HEK293T (cell line): ENCODE measurements at regions not wholly inside any gene's neighbourhood (a gene's known extent, or its start where the extent isn't known, plus 50 kb on each side); places are given as distances from the start of the nearest gene placed in this dataset.
A peak's percentile ranks its signal among the peaks of the same experiment; 100 is the strongest.

ENCODE experiments used
- CTCF ChIA-PET: fragments of 350-600 bp; formaldehyde crosslinking; extraction: SDS; loops from one replicate; lab custom pipeline; 2021; ENCODE audit warnings: antibody characterized with exemption, inconsistent platforms; lab: Yijun Ruan, JAX
- POLR2A ChIA-PET: fragments of 350-600 bp; formaldehyde crosslinking; extraction: SDS; loops from one replicate; lab custom pipeline; 2020; ENCODE audit warnings: antibody characterized with exemption, inconsistent platforms; lab: Yijun Ruan, JAX
- DNase-seq: peaks from one replicate; pipeline ENCODE4 v3.0.0; 2012; ENCODE audit warnings: mixed read lengths; ENCODE audit errors: extremely low spot score
- ARNT ChIP-seq: fragments of 450-650 bp; IDR thresholded peaks from 2 replicates; pipeline ENCODE4 v1.6.1; 2017; ENCODE audit warnings: mild to moderate bottlenecking
- BHLHE40 ChIP-seq: fragments of 450-650 bp; IDR thresholded peaks from 2 replicates; pipeline ENCODE4 v1.6.1; 2016; ENCODE audit warnings: mild to moderate bottlenecking, moderate library complexity, borderline replicate concordance
- CTBP1 ChIP-seq: fragments of 450-650 bp; IDR thresholded peaks from 2 replicates; pipeline ENCODE4 v1.6.1; 2016; ENCODE audit warnings: borderline replicate concordance
- ELF4 ChIP-seq: fragments of 450-650 bp; IDR thresholded peaks from 2 replicates; pipeline ENCODE4 v1.6.1; 2017; ENCODE audit warnings: antibody characterized with exemption
- FOXA1 ChIP-seq: fragments of 450-650 bp; IDR thresholded peaks from 2 replicates; pipeline ENCODE4 v1.6.1; 2016; ENCODE audit warnings: mild to moderate bottlenecking
- FOXK2 ChIP-seq: fragments of 450-650 bp; IDR thresholded peaks from 2 replicates; pipeline ENCODE4 v1.6.1; 2016; ENCODE audit warnings: mild to moderate bottlenecking
- FOXM1 ChIP-seq: fragments of 450-650 bp; IDR thresholded peaks from 2 replicates; pipeline ENCODE4 v1.6.1; 2017; ENCODE audit warnings: mild to moderate bottlenecking, borderline replicate concordance
- HDGF ChIP-seq: fragments of 450-650 bp; IDR thresholded peaks from 2 replicates; pipeline ENCODE4 v1.6.1; 2017; ENCODE audit warnings: antibody characterized with exemption, borderline replicate concordance
- L3MBTL2 ChIP-seq: fragments of 450-650 bp; conservative IDR thresholded peaks from 2 replicates; pipeline ENCODE4 v1.6.1; 2016; ENCODE audit warnings: mild to moderate bottlenecking
- LEF1 ChIP-seq: fragments of 450-650 bp; IDR thresholded peaks from 2 replicates; pipeline ENCODE4 v1.6.1; 2017; ENCODE audit warnings: mild to moderate bottlenecking, borderline replicate concordance
- NFRKB ChIP-seq: fragments of 450-650 bp; IDR thresholded peaks from 2 replicates; pipeline ENCODE4 v1.6.1; 2016; ENCODE audit warnings: mild to moderate bottlenecking, moderate library complexity
- SP1 ChIP-seq: fragments of 450-650 bp; IDR thresholded peaks from 2 replicates; pipeline ENCODE4 v1.6.1; 2017
- SUZ12 ChIP-seq: fragments of 450-650 bp; IDR thresholded peaks from 2 replicates; pipeline ENCODE4 v1.6.1; 2016; ENCODE audit warnings: mild to moderate bottlenecking
- TARDBP ChIP-seq: fragments of 450-650 bp; IDR thresholded peaks from 2 replicates; pipeline ENCODE4 v1.6.1; 2016
- ZNF384 ChIP-seq: fragments of 450-650 bp; IDR thresholded peaks from 2 replicates; pipeline ENCODE4 v1.6.1; 2016
- TF ChIP-seq, protein P1 (sequence below): fragments of 450-650 bp; IDR thresholded peaks from 2 replicates; pipeline ENCODE4 v1.6.1; 2016

DNA sequence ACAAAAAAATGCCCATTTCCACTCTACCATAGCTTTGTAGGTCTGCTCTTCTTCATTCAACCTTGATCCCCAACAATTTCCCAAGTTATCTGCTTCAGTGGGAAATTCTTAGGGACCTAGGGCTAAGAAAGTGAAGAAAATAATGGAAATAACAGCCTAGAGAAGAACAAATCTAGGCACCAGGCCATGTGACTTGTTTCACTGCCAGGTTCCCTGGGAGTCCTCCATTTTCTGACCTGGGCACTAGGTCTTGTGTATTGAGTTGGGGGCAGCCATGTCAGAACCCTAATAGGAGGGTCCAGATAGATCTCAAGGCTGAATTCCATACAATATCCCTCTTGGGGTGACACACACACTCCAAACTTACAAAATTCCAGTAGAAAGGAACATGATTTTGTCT, 194.6 kb upstream of the STK26 start:
- ChIA-PET POLR2A (no interaction called here), CTCF (interaction anchor here (0.9 kb wide), 1 partner anchor 392 kb away, joined by 3 read pairs; no protein-coding TSS in a partner anchor)
- DNase-seq = no peak
- TF ChIP-seq SUZ12 (no peak), HDGF (no peak), FOXM1 (no peak), TARDBP (no peak), BHLHE40 (no peak), ELF4 (no peak), SP1 (no peak), ZNF384 (no peak), NFRKB (no peak), FOXK2 (no peak), ARNT (no peak), L3MBTL2 (no peak)

DNA sequence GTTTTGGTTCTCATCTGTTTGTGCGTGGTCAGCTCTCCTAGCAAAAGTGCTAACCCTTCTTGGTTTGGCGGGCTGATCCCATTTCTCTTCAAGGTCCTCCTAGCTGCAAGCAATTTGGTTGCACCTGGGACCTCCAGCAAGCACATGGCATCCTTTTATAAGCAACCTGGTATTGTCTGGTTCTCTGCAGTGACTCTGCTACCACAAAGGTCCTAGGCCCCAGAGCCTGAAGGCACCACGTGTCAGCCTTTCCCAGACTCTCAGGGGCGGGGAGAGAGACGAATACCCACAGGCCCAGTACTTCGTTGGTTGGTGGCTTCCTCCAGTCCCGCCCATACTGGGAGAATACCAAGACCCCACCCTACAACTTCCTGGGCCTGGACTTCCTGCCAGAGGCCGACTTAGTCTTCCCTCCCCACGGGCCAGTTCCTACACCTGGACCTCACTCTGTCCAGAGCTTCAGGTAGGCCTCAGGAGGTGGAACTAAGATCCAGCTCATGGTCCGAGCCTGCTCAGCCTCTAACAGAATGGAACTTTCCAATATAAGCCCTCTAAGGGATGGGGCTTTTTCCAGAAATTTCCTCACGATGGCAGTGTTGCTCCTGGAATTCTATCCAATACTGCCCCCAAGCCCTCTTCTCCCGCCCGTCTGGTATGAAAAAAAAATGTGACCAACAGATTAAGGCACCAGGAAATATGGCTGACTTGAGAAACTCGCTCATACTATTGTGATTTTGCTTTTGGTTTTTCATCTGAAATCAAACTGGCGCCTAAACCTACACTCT, 192.5 kb upstream of the STK26 start:
- ChIA-PET CTCF (interaction anchor here (0.6 to 0.8 kb wide), 4 partner anchors 13 to 435 kb away, joined by 3 to 5 read pairs (median 4); no protein-coding TSS in a partner anchor), POLR2A (no interaction called here)
- TF ChIP-seq ARNT (no peak), SP1 (no peak), FOXA1 (no peak), LEF1 (no peak), FOXM1 (peak; percentile 46; the same call in 1 of the 2 replicates), TARDBP (no peak), NFRKB (peak; percentile 72), CTBP1 (peak; percentile 80), ELF4 (no peak; the same call in 1 of the 2 replicates), BHLHE40 (no peak), L3MBTL2 (peak; percentile 91), ZNF384 (peak; percentile 100), FOXK2 (no peak), HDGF (no peak), SUZ12 (no peak)
- TF ChIP-seq, protein P1, sequence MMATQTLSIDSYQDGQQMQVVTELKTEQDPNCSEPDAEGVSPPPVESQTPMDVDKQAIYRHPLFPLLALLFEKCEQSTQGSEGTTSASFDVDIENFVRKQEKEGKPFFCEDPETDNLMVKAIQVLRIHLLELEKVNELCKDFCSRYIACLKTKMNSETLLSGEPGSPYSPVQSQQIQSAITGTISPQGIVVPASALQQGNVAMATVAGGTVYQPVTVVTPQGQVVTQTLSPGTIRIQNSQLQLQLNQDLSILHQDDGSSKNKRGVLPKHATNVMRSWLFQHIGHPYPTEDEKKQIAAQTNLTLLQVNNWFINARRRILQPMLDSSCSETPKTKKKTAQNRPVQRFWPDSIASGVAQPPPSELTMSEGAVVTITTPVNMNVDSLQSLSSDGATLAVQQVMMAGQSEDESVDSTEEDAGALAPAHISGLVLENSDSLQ = no peak
- peak; percentile 84 for DNase-seq

- TF ChIP-seq BHLHE40 (no peak), NFRKB (no peak), FOXK2 (no peak), ELF4 (no peak)
- TF ChIP-seq, protein P1 = no peak
- POLR2A ChIA-PET = no interaction called here
- CTCF ChIA-PET = interaction anchor here (0.8 kb wide), 1 partner anchor 14 kb away, joined by 5 read pairs; no protein-coding TSS in a partner anchor
- no peak for DNase-seq
Measured at GRCh38 chrX:131831185-131831520, 191.9 kb upstream of the STK26 start.

DNA sequence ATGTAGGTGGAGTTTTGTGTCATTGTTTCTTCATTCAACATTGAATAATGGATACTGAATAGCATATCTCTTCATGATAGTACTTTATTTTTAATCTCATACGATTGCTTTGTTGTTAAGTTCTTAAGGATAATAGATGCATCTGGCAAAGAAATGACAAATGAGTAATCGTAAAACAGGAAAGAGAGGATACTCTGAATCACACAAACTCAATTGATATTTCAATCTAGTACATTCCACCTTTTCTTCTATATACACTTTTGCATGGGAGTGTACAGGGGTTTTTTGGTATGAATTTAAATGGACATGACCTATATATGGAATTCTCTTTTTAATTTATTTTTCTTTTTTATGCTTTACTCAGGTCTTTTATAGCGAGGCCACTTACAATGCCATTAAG, 186.9 kb upstream of the STK26 start:
- POLR2A ChIA-PET = no interaction called here
- TF ChIP-seq, protein P1 = no peak
- TF ChIP-seq LEF1 (no peak), FOXM1 (no peak), ZNF384 (no peak), TARDBP (no peak), NFRKB (no peak), ELF4 (no peak), L3MBTL2 (no peak), SP1 (no peak), SUZ12 (no peak)
- CTCF ChIA-PET = no interaction called here
- no peak for DNase-seq

DNA sequence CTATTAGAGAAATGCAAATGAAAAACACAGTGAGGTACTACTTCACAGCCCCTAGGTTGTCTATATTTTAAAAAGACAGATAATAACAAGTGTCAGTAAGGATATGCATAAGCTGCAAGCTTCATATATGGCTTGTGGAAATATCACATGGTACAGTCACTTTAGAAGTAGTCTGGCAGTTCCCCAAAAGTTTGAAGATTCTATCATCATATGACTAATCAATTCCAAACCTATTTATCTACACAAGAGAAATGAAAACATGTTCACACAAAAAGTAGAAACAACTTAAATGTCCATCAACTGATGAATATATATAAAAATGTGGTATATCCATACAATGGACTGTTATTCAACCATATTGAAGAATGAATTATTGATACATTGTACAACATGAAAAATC, 185.8 kb upstream of the STK26 start:
- TF ChIP-seq CTBP1 = no peak
- no peak for DNase-seq
- ChIA-PET CTCF (no interaction called here), POLR2A (no interaction called here)

DNA sequence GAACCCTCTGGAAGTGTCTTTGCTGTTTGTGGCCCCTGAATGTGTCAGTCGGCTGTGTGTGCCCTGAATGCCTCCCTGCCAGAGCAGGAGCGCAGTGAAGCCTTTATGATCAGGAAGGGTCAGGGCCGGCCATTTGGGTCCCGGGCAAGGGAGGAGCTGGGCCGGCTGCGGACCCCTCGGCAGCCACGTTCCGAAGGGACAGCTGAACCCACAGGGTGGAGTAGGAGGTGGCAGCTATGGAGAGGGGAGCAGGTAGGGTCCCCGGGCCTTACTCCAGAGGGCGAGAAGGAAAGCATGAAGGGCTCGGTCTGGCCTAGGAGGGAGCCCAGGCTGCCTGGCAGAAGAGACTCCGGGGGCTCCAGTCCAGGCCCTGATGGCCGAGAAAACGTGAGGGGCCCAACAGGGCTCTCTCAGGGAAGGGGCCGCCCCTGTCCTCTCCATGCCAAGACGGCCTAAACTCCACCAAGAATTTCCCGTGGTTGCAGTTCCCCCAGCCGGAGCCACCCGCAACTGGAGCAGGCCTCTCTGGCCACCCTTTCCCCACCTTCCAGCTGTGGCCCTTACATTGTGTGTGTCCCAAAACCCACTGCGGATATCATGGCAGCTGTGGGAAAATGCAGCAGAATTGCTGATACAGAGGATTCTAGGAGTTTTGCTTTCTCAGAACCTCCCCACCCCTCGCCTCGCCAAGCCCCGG, 182.2 kb upstream of the STK26 start:
- no peak for DNase-seq
- TF ChIP-seq CTBP1 (no peak), HDGF (no peak), NFRKB (no peak)
- ChIA-PET POLR2A (interaction anchor here (1.0 kb wide), 1 partner anchor 180 kb away, joined by 3 read pairs; no protein-coding TSS in a partner anchor), CTCF (interaction anchor here (0.7 to 1.5 kb wide), 15 partner anchors 8 to 790 kb away, joined by 3 to 10 read pairs (median 4); partner anchors contain the start of gene RAP2C)
